HFF-Myc (cell line): ENCODE measurements at regions not wholly inside any gene's neighbourhood (a gene's known extent, or its start where the extent isn't known, plus 50 kb on each side); places are given as distances from the start of the nearest gene placed in this dataset.

Source experiments
- DNase-seq: peaks from one replicate; pipeline ENCODE4 v3.0.0-alpha.2; 2011; ENCODE audit warnings: low read depth; ENCODE audit errors: extremely low read depth
- H3K4me3 ChIP-seq: replicated peaks from 2 replicates; pipeline ENCODE4 v1.5.1; 2011; ENCODE audit warnings: low read depth, mild to moderate bottlenecking, control low read depth, low read length
- CTCF ChIP-seq: IDR thresholded peaks from 2 replicates; pipeline ENCODE4 v1.5.1; 2012; ENCODE audit warnings: mild to moderate bottlenecking, low read depth, low read length, control low read depth; ENCODE audit errors: missing control alignments

GRCh38 chr11:70642266-70642665 lies 243.9 kb downstream of the CTTN start:
- no peak for TF ChIP-seq CTCF
- no peak overlapping the region for H3K4me3 ChIP-seq
- DNase-seq: no peak

GRCh38 chr11:70643642-70644041 lies 245.3 kb downstream of the CTTN start:
- no peak overlapping the region for H3K4me3 ChIP-seq
- TF ChIP-seq CTCF: no peak
- DNase-seq: no peak

GRCh38 chr11:70644343-70645060 lies 246.2 kb downstream of the CTTN start:
- H3K4me3 ChIP-seq: no peak overlapping the region
- TF ChIP-seq CTCF: no peak
- DNase-seq: no peak

GRCh38 chr11:70645537-70645936 lies 247.2 kb downstream of the CTTN start:
- TF ChIP-seq CTCF: no peak
- no peak overlapping the region for H3K4me3 ChIP-seq
- DNase-seq: no peak

- no peak overlapping the region for H3K4me3 ChIP-seq
- TF ChIP-seq CTCF: no peak
- no peak for DNase-seq
Observed at GRCh38 chr11:70646272-70647049, 248.1 kb downstream of the CTTN start.

GRCh38 chr11:70647188-70648166 lies 249.1 kb downstream of the CTTN start:
- no peak for DNase-seq

More at GRCh38 chr11:70647188-70648166, 249.1 kb downstream of the CTTN start:
- TF ChIP-seq CTCF: no peak
- H3K4me3 ChIP-seq: no peak overlapping the region
